ENCODE measurements at regions not wholly inside any gene's neighbourhood (a gene's known extent, or its start where the extent isn't known, plus 50 kb on each side); places are given as distances from the start of the nearest gene placed in this dataset.

GRCh38 chr5:4881366-4882002 is 258.6 kb upstream of the ADAMTS16 start:
- no peak for TF ChIP-seq CTCF (IDR thresholded peaks at IDR 0.05)
- no peak for TF ChIP-seq ZFX (IDR thresholded peaks at IDR 0.05; ENCODE audit: borderline replicate concordance)

All from 22Rv1 (cell line).